ES-I3 (cell line): ENCODE measurements at regions not wholly inside any gene's neighbourhood (a gene's known extent, or its start where the extent isn't known, plus 50 kb on each side); places are given as distances from the start of the nearest gene placed in this dataset.

ENCODE experiments used
- H3K36me3 ChIP-seq: 2 replicates; pipeline ENCODE4 v1.6.1; 2013; ENCODE audit warnings: mild to moderate bottlenecking, low read length, control low read depth, moderate library complexity; ENCODE audit not compliant: insufficient read depth
- H3K4me1 ChIP-seq: 2 replicates; pipeline ENCODE4 v1.6.1; 2013; ENCODE audit warnings: mild to moderate bottlenecking, control low read depth, low read length; ENCODE audit not compliant: insufficient read depth
- H3K9ac ChIP-seq: 2 replicates; pipeline ENCODE4 v1.6.1; 2013; ENCODE audit warnings: low read depth, mild to moderate bottlenecking, low read length, moderate library complexity
- H3K9me3 ChIP-seq: 2 replicates; pipeline ENCODE4 v1.6.1; 2013; ENCODE audit warnings: mild to moderate bottlenecking, low read length, moderate library complexity; ENCODE audit not compliant: control insufficient read depth, insufficient read depth

GRCh38 chr14:98101323-98101722 lies 1170.7 kb downstream of the BCL11B start:
- no peaks in the 10 kb centered on the region for H3K4me1 ChIP-seq
- H3K9ac ChIP-seq, result no peak overlapping the region
- H3K36me3 ChIP-seq, result no peaks in the 10 kb centered on the region
- H3K9me3 ChIP-seq, result no peaks in the 10 kb centered on the region

- Histone ChIP-seq H3K9ac (no peak overlapping the region), H3K36me3 (no peaks in the 10 kb centered on the region), H3K9me3 (no peaks in the 10 kb centered on the region), H3K4me1 (no peaks in the 10 kb centered on the region)
Observed at GRCh38 chr14:98103705-98104104, 1168.3 kb downstream of the BCL11B start.

GRCh38 chr14:98109326-98109725 lies 1162.7 kb downstream of the BCL11B start:
- no peak overlapping the region for H3K9ac ChIP-seq
- no peaks in the 10 kb centered on the region for H3K9me3 ChIP-seq
- H3K36me3 ChIP-seq, result no peaks in the 10 kb centered on the region
- H3K4me1 ChIP-seq, result no peaks in the 10 kb centered on the region

- no peaks in the 10 kb centered on the region for H3K36me3 ChIP-seq
- H3K9me3 ChIP-seq, result no peaks in the 10 kb centered on the region
- no peak overlapping the region for H3K9ac ChIP-seq
- no peaks in the 10 kb centered on the region for H3K4me1 ChIP-seq
Observed at GRCh38 chr14:98112194-98112780, 1159.7 kb downstream of the BCL11B start.

GRCh38 chr14:98114122-98114895 lies 1157.7 kb downstream of the BCL11B start:
- Histone ChIP-seq H3K9me3 (no peaks in the 10 kb centered on the region), H3K36me3 (no peaks in the 10 kb centered on the region), H3K9ac (no peak overlapping the region), H3K4me1 (no peaks in the 10 kb centered on the region)

GRCh38 chr14:98114946-98115345 lies 1157.1 kb downstream of the BCL11B start:
- Histone ChIP-seq H3K4me1 (no peaks in the 10 kb centered on the region), H3K9me3 (no peaks in the 10 kb centered on the region), H3K9ac (no peak overlapping the region), H3K36me3 (no peaks in the 10 kb centered on the region)

GRCh38 chr14:98118749-98119148 lies 1153.2 kb downstream of the BCL11B start:
- H3K9me3 ChIP-seq, result no peaks in the 10 kb centered on the region
- H3K36me3 ChIP-seq, result no peaks in the 10 kb centered on the region
- no peaks in the 10 kb centered on the region for H3K4me1 ChIP-seq
- H3K9ac ChIP-seq, result no peak overlapping the region

- Histone ChIP-seq H3K4me1 (no peaks in the 10 kb centered on the region), H3K36me3 (no peaks in the 10 kb centered on the region), H3K9me3 (no peaks in the 10 kb centered on the region), H3K9ac (no peak overlapping the region)
Observed at GRCh38 chr14:98119739-98120138, 1152.3 kb downstream of the BCL11B start.

- Histone ChIP-seq H3K9ac (no peak overlapping the region), H3K36me3 (no peaks in the 10 kb centered on the region), H3K9me3 (no peaks in the 10 kb centered on the region; the same call in 1 of the 2 replicates), H3K4me1 (no peaks in the 10 kb centered on the region)
Observed at GRCh38 chr14:98120831-98121464, 1151.0 kb downstream of the BCL11B start.

GRCh38 chr14:98122527-98122926 lies 1149.5 kb downstream of the BCL11B start:
- H3K9ac ChIP-seq, result no peak overlapping the region
- H3K36me3 ChIP-seq, result no peaks in the 10 kb centered on the region
- no peaks in the 10 kb centered on the region; the same call in 1 of the 2 replicates for H3K9me3 ChIP-seq
- H3K4me1 ChIP-seq, result no peaks in the 10 kb centered on the region

- no peaks in the 10 kb centered on the region for H3K36me3 ChIP-seq
- no peak overlapping the region for H3K9ac ChIP-seq
- H3K4me1 ChIP-seq, result no peaks in the 10 kb centered on the region
- H3K9me3 ChIP-seq, result no peaks in the 10 kb centered on the region
Observed at GRCh38 chr14:98130691-98131090, 1141.3 kb downstream of the BCL11B start.

GRCh38 chr14:98131406-98131805 lies 1140.6 kb downstream of the BCL11B start:
- Histone ChIP-seq H3K9ac (no peak overlapping the region), H3K4me1 (no peaks in the 10 kb centered on the region), H3K36me3 (no peaks in the 10 kb centered on the region), H3K9me3 (no peaks in the 10 kb centered on the region)

GRCh38 chr14:98133806-98134205 lies 1138.2 kb downstream of the BCL11B start:
- Histone ChIP-seq H3K9ac (no peak overlapping the region), H3K4me1 (peaks cover 11% of the 10 kb centered on the region), H3K9me3 (no peaks in the 10 kb centered on the region), H3K36me3 (no peaks in the 10 kb centered on the region)

GRCh38 chr14:98136012-98136789 lies 1135.8 kb downstream of the BCL11B start:
- no peaks in the 10 kb centered on the region for H3K36me3 ChIP-seq
- H3K4me1 ChIP-seq, result peaks cover 11% of the 10 kb centered on the region

More at GRCh38 chr14:98136012-98136789, 1135.8 kb downstream of the BCL11B start:
- H3K9ac ChIP-seq, result no peak overlapping the region
- H3K9me3 ChIP-seq, result no peaks in the 10 kb centered on the region; the same call in 1 of the 2 replicates
